HG03521 (cell line): ENCODE measurements at regions not wholly inside any gene's neighbourhood (a gene's known extent, or its start where the extent isn't known, plus 50 kb on each side); places are given as distances from the start of the nearest gene placed in this dataset.

Experiments
- ATAC-seq: cut with Tn5 transposase; IDR thresholded peaks from one replicate; pipeline ENCODE4 v1.9.1; 2021; ENCODE audit warnings: mild to moderate bottlenecking, moderate library complexity; ENCODE audit not compliant: unreplicated experiment

DNA sequence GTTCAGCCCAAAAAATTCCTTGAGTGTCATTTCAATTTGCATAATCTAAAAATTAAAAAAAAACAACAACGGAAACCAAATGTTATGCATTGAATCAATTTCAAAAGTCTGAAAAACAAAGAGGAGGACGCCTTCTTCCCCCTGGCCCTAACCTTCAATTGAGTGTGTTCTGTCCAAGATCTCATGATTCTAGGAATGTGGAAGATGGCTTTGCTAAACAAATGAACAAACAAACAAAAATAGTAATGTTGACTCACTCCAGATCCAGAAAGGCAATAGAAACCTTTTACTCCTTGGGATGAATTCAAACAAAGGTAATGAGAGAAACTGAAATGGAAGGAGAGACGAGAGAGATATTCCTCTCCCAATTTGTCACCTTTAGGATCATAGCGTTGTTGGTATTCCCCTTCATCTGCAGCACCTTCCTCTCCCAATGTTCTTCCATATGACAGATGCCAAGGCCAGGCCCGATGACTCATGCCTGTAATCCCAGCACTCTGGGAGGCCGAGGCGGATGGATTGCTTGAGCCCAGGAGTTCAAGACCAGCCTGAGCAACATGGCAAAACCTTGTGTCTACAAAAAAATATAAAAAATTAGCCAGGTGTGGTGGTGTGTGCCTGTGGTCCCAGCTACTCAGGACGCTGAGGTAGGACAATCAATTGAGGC is 109.2 kb upstream of the ADGRF1 start:
- no peak for ATAC-seq

DNA sequence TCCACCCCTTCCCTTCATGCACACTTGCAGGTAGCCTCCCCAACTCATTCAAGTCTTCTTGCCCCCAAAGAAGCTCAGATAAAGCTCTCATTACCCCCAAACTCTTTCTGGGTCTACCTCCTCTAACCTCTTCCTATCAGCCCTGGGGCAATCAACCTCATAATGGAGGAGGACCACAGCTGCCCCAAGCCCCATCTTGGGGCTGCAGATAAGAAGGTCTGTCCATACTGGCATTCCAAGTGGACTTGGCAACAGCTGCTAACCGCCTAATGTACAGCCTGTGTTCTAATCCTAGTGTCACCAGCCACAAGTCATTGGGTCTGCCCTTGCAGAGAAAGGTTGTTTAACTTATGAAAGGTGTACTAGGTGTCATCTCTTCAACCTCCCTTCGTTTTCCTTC is 107.4 kb upstream of the ADGRF1 start:
- no peak for ATAC-seq

DNA sequence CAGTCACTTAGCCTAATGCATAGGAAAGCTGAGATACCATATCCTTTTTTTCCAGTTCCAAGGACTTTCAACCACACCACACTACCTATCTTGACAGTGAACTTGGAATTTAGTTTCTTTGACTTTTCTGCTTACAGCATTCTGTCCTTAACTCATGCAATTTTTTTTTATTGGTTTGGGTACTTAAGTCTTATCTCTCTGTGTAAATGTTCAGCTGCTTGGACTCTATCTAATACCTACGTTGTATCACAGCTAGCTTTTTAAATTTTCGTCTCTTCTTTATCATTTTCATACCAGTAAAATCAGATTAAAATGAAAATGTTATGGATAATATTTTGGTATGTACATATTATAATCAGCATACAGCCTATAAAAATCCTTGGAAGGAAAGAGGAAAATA is 106.9 kb upstream of the ADGRF1 start:
- no peak for ATAC-seq

DNA sequence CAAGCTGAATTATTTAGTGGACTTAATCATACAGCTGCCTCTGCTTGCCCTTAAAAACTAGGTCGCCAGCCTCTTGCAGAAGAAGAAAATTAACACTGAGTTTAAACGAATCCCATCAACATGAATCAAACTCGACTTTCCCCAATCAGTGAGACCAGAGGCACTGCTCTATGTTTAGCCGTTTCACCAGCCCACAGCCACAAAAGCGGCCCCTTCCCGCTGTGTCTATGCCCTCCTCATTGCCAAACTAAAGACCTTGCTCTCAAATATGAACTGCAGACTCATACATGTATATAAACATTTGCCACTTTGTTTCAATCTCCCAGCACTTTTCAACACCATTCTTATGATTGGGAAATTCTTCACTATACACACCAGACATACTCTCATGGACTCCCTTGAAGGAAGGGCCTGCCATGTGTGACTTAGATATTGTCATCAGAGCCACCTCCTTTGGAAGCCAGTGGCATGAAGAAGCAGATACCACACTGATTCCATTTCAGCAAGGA is 105.8 kb upstream of the ADGRF1 start:
- no peak for ATAC-seq

DNA sequence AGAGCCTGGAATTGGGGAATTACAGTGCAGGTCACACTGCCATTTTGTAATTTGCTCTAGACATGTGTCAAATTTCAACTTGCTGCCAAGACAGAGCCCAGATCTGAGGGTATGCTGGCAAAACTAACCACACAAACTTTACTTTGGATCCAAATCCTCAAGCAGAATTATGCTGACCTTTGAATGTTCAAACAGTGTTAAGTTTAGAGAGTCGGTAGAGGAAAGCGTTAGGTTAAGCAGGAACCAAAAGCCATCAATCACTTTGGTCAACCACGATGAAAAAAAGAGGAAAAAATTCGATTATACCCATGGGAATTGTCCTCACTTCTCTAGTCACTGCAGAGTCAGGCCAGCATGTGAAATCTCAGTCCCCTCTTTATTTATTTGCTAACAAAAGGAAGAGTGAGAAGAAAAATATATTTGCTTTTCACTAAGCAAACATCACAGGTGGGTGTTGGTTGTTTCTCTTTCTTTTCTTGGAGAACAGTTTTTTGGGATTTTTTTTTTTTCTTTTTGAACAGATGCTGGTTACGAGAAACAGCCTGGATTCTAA is 105.1 kb upstream of the ADGRF1 start:
- no peak for ATAC-seq

DNA sequence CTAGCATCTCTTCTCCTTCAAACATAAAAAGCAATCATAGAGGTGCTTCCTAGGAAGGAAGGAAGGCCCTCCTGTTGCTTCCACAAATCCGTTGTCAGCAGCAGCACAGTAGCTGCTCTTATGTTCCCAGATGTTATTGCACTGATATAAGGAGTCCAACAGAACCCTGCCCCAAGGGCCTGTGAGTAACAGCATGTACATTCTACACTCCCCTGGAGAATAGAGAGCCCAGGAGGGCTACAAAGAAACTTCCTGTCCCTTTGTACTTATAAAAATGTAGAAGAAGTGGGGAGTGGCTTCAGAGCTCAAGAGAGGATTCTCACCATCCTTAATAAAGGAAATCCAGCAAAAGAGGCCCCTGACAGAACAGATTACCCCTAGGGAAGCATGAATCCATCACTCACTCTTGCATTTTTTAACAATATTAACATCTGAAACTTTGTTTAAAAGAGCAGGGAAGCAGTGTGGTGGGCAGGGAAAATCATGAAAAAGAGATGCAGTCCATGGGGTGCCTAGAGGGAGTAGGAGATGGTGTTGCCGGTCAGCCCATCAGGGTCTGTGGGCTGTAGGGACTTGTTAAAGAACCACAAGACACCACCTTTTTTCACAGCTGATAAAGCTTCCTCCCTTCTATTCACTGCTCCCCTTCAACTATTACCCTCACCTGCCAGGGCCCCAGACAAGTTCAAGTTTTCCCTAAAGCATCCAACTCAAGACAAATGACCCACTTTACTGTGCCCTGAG is 104.5 kb upstream of the ADGRF1 start:
- no peak for ATAC-seq

DNA sequence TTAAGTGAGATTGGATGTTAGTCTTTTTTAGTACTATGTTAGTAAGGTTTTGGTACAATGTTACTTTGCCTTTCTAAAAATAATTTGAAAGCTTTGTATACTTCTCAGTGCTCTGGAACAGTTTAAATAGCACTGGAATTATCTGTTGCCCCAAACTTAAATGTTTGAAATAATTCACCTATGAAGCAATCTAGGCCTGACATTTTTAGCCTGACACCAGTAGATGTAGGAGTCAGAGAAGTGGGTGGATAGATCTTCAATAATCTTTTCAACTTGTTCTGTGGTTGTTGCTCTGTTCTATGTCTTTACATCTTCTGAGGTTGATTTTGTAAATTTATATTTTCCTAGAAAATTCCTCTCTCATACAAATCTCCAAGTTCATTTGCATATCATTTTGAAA is 103.1 kb upstream of the ADGRF1 start:
- no peak for ATAC-seq

DNA sequence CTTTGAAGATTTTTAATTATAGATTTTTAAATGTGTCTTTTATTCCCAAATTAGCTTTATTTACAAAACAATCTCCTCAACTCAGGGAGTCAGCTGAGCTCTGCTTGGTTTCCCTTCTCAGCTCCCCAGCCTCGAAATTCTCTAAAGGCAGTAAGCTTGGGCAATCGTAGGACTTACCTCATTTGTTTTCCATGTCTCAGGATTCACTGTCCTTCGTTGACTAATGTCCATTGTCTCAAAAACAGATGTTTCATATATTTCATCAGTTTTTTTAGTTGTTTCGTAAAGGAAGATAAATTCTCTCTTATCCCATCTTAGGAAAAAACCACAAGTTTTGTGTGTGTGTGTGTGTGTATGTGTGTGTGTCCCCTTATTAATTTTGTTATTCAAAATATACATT is 102.2 kb upstream of the ADGRF1 start:
- ATAC-seq: no peak

DNA sequence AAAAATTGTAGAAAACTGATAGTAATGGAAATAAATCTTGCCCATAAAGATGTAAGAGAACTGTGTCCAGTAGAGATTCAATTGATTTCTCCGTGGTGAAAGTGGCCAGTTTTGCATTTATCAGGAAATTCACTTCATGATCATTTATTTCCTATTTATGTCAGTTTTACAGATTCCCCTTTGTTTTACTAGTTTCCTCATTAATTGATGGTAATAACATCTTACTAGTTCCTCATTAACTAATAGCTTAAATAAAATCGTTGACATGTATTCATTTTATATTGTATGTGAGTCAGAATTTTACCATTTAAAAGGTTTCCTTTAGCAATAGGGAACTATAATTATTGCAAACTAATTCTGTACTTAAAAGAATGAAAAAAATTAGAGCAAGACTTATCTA is 99.8 kb upstream of the ADGRF1 start:
- ATAC-seq: no peak

DNA sequence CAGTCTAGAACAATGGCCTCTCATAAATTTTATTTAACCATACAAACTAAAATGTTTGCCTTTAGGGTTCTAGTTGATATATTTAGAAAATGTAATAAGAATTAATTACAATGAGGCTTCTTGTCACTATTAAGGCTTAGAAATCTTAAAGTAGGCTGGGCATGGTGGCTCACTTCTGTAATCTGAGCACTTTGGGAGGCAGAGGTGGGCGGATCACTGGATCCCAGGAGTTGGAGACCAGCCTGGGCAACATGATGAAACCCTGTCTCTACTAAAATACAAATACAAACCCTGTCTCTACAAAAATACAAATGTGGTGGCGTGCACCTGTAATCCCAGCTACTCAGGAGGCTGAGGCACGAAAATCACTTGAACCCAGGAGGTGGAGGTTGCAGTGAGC is 99.0 kb upstream of the ADGRF1 start:
- no peak for ATAC-seq

DNA sequence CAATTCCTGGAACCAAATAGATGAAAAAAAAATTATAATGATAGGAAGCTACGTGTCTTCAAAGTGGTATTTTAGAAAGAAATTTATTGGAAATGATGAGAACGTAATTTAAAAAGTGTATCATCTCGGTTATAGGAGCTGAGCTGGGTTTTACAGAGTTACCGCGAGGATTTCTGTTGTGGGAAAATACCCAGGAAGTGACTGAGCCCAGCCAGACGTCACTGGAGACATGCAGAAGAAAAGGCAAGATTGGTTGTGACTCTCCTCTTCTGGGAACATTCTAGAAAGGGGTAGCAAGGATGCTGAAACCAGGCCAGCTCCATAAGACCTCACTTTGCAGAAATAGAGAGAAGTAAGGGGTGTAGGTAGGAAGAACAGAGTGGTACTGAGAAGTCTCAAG is 95.9 kb upstream of the ADGRF1 start:
- ATAC-seq: no peak

DNA sequence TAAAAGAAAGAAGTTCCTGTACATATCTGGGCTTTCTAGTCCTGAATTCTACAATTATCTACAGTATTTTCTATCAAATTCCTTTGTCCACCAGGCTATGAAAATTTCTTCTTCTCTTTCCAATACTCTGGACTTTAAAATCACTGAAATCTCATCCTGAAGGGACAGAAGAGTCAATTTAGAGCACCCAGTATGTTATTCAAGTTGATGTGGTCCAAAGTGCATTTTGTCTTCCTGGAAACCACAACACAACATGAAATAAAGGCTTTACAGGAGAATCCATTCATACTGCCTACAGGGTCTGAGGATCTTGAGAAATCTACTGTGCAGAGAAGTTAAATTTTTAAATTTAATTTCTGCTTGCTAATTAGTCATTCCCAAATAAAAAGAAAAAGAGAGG is 94.9 kb upstream of the ADGRF1 start:
- no peak for ATAC-seq

DNA sequence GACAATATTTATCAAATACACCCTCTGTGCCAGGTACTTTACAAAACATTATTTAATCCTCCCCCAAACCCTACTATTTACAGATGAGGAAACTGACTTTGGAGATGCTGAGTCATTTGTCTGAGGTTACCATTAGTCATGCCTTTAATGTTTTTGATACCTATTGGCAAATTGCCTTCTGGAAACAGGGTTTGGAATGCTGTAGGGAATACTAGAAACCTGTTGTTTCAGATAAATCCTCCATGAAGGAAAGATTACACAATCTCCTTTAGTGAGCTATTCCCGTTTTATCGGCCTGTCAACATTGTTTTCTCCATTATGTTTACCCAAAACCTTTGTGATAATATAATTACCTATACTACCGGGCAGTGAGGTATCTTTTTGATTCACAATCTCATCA is 93.6 kb upstream of the ADGRF1 start:
- no peak for ATAC-seq

DNA sequence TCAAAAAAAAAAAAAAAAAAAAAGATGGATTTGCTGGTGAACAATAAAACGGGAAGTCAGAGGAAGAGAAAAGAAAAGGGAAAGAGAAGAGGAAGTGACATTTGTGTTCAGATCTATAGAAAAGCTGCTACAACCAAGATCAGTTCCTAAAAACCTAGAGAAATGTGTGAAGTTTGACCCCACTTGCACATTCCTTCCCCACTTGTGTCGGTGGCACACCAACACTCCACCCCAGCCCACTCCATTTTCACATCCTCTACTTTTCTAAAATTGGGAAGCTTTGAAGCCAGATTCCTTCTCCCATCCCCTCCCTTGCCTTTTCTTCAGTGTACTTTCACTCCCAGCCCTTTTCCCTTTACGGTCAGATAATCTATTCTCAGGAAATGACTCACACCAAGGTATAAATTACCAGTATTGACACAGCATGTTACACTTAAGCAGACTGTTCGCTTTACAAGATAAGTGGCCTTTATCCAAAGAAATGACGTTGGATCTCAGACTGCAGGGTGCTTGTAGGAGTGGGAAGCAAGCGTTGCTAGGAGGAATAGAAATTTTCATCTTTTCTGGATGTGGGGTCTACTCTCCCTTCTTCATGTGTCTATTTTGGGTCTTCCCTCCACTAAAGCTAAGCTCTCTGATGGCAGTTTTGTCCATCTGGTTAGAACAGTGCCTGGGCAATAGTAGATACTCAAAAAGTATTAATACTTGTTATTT is 92.5 kb upstream of the ADGRF1 start:
- ATAC-seq: no peak

DNA sequence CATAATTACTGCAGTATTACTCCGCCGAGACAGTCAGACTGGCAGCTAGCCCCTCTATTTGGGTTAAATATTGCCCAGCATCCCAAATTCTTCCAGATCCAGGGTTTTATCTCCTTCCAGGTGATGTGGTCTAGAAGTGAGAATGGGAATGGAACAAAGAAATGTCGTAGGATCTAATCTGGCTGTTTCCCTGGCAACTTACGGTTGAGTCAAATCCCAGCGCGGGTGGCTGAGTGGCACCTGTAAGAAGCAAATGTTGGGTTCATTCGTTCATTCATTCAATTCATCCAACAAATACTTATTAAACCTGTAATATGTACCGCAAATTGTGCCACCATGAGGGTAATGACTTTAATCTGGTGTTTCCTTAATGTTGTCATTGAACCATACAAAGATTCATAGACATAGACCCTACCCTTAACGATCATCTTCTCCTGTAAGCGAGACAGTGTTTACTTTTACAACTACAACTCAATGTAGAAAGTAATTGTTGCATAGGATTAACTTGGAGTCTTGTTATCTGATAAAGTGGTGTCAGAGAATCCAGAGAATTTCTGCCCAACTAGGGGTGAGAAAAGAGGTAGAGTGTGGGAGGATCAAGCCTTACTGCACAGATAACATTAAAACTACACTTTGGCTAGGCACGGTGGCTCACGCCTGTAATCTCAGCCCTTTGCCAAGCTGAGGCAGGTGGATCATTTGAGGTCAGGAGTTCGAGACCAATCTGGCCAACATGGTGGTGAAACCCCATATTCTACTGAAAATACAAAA is 91.3 kb upstream of the ADGRF1 start:
- no peak for ATAC-seq

DNA sequence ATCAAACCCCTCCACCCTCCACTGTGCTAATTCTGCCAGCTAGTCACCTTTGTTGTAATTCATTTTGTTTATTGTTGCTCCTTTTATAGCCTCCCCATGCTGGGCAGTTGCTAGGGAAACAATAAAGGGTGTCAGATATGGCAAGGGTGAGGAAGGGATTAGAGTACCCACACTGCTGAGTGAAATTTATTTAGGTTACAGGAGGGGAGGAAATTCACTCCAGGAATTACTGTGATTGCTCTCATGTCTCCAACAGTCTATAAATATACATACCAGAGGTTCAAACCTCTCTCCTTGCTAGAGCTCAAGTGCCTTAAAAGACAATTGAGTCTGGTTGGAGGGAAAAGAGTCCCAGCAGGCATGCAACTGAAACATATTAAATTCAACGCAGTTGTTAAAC is 90.6 kb upstream of the ADGRF1 start:
- ATAC-seq: no peak

DNA sequence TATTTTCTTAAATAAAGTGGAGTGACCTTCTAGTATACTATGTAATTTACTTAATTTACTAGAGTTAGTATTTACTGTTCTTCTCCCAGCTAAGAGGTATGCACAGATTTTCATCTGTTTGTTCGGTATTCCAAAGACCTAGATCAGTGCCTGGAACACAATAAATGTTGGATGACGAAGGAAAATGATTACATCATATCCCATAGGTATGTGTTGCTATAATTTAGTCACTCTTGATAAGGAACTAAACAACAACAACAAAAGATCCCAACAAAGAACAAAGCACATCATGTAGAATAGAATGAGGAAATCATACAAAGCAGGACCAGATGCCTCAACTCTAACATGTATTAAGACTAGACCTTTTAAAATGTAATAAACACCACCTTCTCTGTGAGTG is 89.6 kb upstream of the ADGRF1 start:
- ATAC-seq: no peak

DNA sequence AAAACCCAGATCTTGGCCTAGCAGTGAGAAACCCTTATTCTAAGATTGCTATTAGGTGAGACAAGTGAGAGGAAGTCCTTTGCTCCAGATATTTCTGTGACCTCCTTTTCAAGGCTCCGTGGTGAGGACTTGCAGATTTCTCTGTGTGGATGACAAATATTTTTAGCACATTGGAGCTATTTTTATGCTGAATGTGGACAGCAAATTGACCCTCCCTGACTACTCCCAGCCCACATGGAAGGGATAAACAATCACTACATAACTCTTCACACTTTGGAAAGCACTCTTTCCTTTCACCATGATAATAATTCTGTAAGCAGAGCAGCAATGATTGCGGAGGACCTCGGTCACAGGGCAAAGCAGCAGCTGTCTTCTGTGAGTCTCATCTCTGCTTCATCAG is 88.0 kb upstream of the ADGRF1 start:
- ATAC-seq: no peak

DNA sequence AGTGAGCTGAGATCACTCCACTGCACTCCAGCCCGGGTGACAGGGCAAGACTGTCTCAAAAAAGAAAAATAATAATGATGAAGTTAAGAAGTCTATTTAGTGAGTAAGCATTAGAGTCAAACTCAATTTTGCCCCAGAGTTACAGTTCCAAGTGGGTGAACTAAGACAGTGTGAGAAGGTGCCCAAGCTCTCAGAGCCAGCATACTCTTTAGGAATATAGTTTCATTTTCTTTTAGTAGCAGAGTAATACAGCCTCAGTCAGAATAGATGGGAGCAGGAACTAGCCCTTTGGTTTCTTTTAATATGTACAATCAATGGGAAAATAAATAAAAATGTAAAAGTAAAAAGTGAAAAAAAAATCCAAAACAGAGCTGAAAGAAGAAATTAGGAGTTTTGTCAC is 87.0 kb upstream of the ADGRF1 start:
- ATAC-seq: no peak

DNA sequence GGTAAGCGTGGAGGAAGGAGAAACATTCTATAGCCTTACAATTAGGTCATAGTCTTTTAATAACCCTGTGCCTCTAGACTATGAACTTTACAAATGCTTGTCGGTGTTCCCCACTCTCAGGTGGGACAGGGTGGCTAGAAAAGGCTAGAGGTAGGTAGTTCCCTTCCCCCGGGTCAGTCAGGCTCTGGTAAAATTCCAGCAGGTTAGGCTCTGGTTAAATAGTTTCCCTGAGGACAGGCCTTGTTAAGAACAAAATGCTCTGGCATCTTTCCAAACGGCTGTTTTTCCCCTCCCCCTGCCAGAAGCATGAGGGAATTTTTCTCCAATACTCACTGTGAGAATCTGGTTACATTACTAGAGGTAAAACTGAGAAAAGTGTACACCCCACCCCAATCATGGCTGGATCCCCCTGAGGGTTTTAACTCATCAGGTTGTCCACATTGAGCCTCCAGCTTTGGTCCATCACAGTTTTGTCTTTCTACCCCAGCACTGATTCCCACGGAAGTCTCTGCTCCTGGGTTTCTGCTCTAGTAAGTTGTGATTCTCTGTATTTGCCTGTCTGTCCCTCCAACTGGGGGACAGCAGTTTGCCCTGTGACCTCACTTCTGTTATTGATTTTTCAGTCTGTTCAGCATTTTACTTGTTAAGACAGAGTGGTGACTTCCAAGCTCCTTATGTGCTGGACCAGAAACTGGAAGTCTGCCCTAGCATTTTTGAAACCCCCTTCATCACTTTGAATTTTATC is 84.7 kb upstream of the ADGRF1 start:
- no peak for ATAC-seq
